ENCODE measurements at regions not wholly inside any gene's neighbourhood (a gene's known extent, or its start where the extent isn't known, plus 50 kb on each side); places are given as distances from the start of the nearest gene placed in this dataset.

DNA sequence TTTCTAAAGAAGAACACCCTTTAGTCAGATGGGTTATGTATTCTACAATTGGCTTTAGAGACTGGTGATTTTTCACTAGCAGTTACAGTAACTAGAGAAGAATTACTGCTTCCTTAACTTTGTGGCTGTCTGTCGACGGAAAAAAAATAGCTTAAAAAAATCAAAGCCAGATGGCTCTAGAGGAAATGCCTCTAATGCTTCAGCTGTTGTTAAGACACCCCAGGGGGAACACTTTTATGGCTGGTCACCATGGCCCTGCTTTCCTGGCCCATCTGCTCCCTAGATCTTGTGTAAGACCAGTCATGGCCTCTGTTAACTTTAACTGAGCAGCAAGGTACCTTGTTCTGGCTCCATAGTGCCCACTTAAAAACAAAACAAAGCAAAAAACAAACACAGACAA is 198.6 kb upstream of the PLSCR5 start:
- H3K9me3 ChIP-seq (ENCODE audit: low read depth): no peaks in the 10 kb centered on the region
- no peak overlapping the region for H3K4me3 ChIP-seq
- peak in 1 of 2 donors; percentile 69 for DNase-seq (ENCODE audit: low read depth in 1 of 2, low spot score in 1 of 2)
- H3K36me3 ChIP-seq: no peaks in the 10 kb centered on the region
- no peak for TF ChIP-seq CTCF (IDR thresholded peaks at IDR 0.05; ENCODE audit: low read depth, low read length)
- H3K4me1 ChIP-seq (ENCODE audit: low read depth): no peaks in the 10 kb centered on the region
- H3K27me3 ChIP-seq: no peaks in the 10 kb centered on the region
- no peak overlapping the region for H3K27ac ChIP-seq

- Histone ChIP-seq H3K4me3 (no peak overlapping the region), H3K36me3 (no peaks in the 10 kb centered on the region), H3K27ac (no peak overlapping the region), H3K9me3 (ENCODE audit: low read depth) (no peaks in the 10 kb centered on the region), H3K4me1 (ENCODE audit: low read depth) (no peaks in the 10 kb centered on the region), H3K27me3 (no peaks in the 10 kb centered on the region)
- DNase-seq (ENCODE audit: low read depth in 1 of 2, low spot score in 1 of 2): no peak
- TF ChIP-seq CTCF (IDR thresholded peaks at IDR 0.05; ENCODE audit: low read depth, low read length): no peak
Observed at GRCh38 chr3:146801492-146801891, 196.3 kb upstream of the PLSCR5 start.

DNA sequence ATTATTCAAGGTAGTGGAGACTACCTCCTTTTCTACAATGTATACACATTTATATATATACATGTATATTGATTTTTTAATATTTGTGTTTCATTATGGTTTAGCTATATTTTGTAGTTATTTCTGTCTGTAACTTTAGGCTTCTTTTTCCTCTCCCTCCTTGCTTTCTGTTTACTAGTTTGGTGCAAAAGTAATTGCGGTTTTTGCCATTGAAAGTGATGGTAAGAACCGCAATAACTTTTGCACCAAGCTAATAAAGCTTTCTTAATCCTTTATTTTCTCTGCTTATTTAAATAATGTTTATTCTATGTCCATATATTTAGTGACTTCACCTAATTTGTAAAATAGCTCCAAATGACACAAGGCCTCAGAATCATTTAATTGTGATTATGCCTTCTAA is 195.3 kb upstream of the PLSCR5 start:
- DNase-seq (ENCODE audit: low read depth in 1 of 2, low spot score in 1 of 2): no peak
- Histone ChIP-seq H3K4me1 (ENCODE audit: low read depth) (no peaks in the 10 kb centered on the region), H3K27me3 (no peaks in the 10 kb centered on the region), H3K36me3 (no peaks in the 10 kb centered on the region), H3K27ac (no peak overlapping the region), H3K9me3 (ENCODE audit: low read depth) (no peaks in the 10 kb centered on the region), H3K4me3 (no peak overlapping the region)
- TF ChIP-seq CTCF (IDR thresholded peaks at IDR 0.05; ENCODE audit: low read depth, low read length): no peak

DNA sequence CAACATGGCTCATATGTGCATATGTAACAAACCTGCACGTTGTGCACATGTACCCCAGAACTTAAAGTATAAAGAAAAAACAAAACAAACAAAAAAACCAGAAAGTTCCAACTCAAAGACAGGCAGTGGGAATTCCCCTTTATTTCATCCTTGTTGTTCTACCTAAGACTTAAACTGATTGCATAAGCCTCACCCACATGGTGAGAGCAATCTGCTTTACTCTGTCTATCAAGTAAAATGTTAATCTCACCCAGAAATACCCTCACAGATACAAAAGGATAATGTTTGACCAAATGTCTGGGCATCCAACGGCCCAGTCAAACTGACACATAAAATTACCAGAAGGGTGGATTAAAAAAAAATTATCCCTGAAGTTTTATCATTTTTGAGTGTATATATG is 190.9 kb upstream of the PLSCR5 start:
- Histone ChIP-seq H3K27me3 (no peaks in the 10 kb centered on the region), H3K4me1 (ENCODE audit: low read depth) (no peaks in the 10 kb centered on the region), H3K36me3 (no peaks in the 10 kb centered on the region), H3K4me3 (no peak overlapping the region), H3K9me3 (ENCODE audit: low read depth) (no peaks in the 10 kb centered on the region), H3K27ac (no peak overlapping the region)
- DNase-seq (ENCODE audit: low read depth in 1 of 2, low spot score in 1 of 2): no peak
- no peak for TF ChIP-seq CTCF (IDR thresholded peaks at IDR 0.05; ENCODE audit: low read depth, low read length)

GRCh38 chr3:146783446-146783845 is 178.3 kb upstream of the PLSCR5 start:
- H3K27ac ChIP-seq: no peak overlapping the region
- no peaks in the 10 kb centered on the region for H3K9me3 ChIP-seq (ENCODE audit: low read depth)
- no peak overlapping the region for H3K4me3 ChIP-seq
- TF ChIP-seq CTCF (IDR thresholded peaks at IDR 0.05; ENCODE audit: low read depth, low read length): no peak
- no peaks in the 10 kb centered on the region for H3K4me1 ChIP-seq (ENCODE audit: low read depth)
- H3K36me3 ChIP-seq: no peaks in the 10 kb centered on the region
- DNase-seq (ENCODE audit: low read depth in 1 of 2, low spot score in 1 of 2): no peak
- no peaks in the 10 kb centered on the region for H3K27me3 ChIP-seq

DNA sequence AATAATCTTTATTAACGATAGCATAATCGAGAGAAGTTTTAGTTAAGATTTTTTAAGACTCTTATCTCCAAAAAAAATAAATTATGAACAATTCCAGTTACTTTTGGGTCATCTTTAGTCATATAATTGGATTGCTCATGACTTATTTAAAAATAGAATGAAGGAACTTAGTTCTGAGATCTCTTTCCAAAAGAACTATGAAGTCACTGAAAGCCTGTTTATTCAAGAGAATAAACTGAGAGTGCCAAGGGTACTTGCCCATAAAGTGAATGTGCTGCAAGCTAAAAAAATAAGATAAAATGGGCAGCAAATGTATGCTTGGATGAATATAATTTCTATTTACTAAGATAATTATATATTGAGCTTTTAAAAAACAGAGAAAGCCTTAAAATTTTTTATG is 176.5 kb upstream of the PLSCR5 start:
- Histone ChIP-seq H3K36me3 (no peaks in the 10 kb centered on the region), H3K4me1 (ENCODE audit: low read depth) (no peaks in the 10 kb centered on the region), H3K9me3 (ENCODE audit: low read depth) (no peaks in the 10 kb centered on the region), H3K27ac (no peak overlapping the region), H3K4me3 (no peak overlapping the region), H3K27me3 (no peaks in the 10 kb centered on the region)
- DNase-seq (ENCODE audit: low read depth in 1 of 2, low spot score in 1 of 2): no peak
- TF ChIP-seq CTCF (IDR thresholded peaks at IDR 0.05; ENCODE audit: low read depth, low read length): no peak
